ENCODE measurements at regions not wholly inside any gene's neighbourhood (a gene's known extent, or its start where the extent isn't known, plus 50 kb on each side); places are given as distances from the start of the nearest gene placed in this dataset.

- no peak for DNase-seq (ENCODE audit: low read depth)
These were observed 277.6 kb upstream of the PHF14 start for GRCh38 chr7:10696064-10696463.

DNA sequence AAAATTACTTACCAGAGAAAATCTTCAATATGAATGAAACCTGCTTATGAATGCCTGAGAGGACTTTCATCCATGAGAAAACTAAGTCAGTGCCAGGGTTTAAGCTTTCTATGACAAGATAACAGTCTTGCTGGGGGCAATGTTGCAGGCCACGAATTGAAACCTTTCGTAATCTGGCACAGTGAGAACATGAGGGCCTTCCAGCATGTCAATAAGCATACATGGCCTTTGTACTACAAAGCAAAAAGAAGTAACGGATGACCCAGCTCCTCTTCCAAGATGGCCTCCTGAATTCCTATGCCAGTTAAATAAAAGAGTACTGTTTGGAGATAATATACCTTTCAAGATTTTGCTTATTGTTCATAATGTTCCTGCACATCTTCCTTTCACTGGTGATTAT lies 270.6 kb upstream of the PHF14 start:
- no peak for DNase-seq (ENCODE audit: low read depth)

- no peak for DNase-seq (ENCODE audit: low read depth)
These were observed 269.7 kb upstream of the PHF14 start for GRCh38 chr7:10703981-10704380.

DNA sequence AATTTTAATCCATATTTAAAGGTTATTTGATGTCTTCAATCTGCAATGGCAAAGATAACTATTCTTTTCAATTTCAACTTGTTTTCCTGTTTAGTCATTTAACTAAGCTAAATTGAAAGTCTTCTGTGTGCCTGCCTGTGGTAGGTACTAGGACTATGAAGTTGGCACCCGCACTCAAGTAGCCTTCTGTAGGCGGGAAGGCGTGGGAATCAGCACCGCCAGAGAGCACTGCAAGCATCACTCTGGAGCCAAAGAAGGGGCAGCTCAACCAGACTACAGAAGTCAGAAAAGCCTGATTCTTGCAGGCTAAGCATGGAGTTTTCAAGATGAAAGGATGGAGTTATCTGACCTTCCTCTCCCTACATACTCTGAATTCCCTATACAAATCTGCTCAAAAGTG lies 269.0 kb upstream of the PHF14 start:
- no peak for DNase-seq (ENCODE audit: low read depth)

DNA sequence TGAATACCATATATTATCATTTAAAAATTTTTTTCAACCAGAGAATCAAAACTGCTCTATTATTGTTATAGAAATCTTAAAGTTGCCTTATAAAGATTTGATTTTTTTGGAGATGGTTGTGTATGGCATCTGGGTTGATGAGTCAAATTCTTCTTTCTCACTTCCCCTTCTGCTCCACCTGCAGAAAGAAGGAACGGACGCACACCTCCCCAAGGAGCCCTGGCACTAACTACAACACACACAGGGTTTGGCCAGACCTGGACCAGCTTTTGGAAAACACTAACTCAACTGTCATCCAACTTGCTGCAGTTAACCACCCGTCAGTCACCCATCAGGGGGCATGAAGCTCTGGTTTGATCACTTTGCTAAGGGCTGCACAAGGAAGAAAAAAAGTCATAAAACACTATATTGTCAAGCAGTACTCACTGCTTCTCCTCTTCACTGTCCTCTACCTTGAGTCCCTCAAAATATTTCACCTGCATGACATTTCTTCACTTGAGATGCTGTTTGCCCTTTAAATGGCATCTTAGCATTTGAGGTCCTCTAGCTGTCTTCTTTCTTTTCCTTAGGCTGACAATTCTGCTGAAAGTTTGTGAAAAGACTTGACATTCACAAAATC lies 266.7 kb upstream of the PHF14 start:
- no peak for DNase-seq (ENCODE audit: low read depth)

DNA sequence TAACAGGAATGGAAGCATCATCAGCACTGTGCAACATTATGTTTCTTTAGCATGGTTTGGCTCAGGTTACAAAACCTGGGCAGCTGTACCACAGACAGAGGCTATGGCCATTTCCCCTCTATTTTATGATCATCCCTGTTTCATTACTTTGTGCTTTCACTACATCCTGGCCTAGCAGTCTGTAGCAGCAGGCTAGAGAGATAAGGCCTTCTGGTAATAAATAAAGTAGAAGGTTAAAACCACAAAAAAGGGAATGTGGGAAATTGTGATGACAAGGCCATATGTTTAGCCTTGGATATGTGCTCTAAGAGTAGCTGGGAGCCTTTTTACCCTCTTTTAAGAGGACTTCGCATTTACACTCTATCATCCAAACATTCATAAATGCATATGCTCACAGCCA lies 266.2 kb upstream of the PHF14 start:
- no peak for DNase-seq (ENCODE audit: low read depth)

- DNase-seq (ENCODE audit: low read depth) = no peak
These were observed 265.2 kb upstream of the PHF14 start for GRCh38 chr7:10708447-10708846.

GRCh38 chr7:10718768-10719167 lies 254.9 kb upstream of the PHF14 start:
- DNase-seq (ENCODE audit: low read depth) = no peak

- DNase-seq (ENCODE audit: low read depth) = no peak
These were observed 253.6 kb upstream of the PHF14 start for GRCh38 chr7:10720042-10720441.

- DNase-seq (ENCODE audit: low read depth) = no peak
These were observed 252.4 kb upstream of the PHF14 start for GRCh38 chr7:10721289-10721688.

DNA sequence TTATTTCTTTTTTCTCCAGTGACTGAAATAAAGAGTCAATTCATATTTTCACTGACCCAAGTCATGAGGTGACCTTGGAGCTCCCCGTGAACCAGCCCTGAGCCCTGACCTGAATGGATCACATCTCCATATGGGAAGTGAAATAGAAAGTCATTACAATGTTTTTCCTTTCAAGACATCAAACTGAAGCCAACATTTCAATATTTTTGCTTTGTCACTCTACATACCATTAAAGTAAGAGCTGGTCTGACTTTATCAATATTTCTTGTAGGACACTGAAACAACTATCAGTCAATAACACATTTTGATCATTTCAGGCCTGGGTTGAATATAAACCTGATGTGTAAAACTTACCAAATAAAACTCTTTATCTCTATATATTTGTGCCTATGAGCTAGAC lies 249.8 kb upstream of the PHF14 start:
- DNase-seq (ENCODE audit: low read depth) = no peak

DNA sequence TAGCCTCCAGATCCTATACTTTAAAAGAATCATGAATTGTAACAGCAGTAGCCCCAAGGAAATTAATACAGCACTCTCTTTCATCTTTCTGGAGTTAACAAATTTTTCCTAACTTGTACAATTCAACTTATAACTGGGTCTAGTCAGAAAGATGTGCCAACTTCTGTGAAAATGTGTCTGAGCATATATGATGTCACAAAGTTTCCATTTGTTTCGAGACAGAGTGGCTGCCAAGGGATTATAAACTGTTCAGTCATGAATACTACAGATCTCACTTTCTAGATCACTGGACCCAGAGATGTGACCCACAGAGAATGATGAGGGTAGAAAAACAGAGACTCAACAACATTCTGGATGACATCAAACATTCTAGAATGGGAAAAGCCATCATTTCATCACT lies 249.2 kb upstream of the PHF14 start:
- DNase-seq (ENCODE audit: low read depth) = no peak

GRCh38 chr7:10727636-10728035 lies 246.0 kb upstream of the PHF14 start:
- no peak for DNase-seq (ENCODE audit: low read depth)

- no peak for DNase-seq (ENCODE audit: low read depth)
These were observed 242.4 kb upstream of the PHF14 start for GRCh38 chr7:10731253-10731773.

DNA sequence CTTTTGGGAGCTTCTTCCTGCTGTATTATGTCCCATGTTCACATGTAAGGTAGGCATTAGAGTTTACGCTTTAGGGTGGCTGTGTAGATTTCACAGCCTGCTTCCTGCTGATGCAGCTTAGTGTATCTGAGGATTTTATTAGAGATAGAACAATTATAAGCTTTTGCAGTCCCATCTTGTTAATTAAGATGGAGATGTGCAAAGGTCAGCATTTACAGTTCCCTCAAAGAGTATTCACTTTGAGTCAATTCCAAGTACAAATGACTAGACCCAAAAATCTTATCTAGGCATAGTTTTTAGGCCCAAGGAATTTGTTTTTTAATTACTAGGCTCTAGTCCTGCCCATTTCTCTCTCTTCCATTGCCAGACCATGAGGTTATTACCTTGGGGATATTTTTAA lies 239.9 kb upstream of the PHF14 start:
- no peak for DNase-seq (ENCODE audit: low read depth)

- DNase-seq (ENCODE audit: low read depth) = no peak
These were observed 239.1 kb upstream of the PHF14 start for GRCh38 chr7:10734595-10734994.

- DNase-seq (ENCODE audit: low read depth) = no peak
These were observed 234.3 kb upstream of the PHF14 start for GRCh38 chr7:10739401-10739800.

- DNase-seq (ENCODE audit: low read depth) = no peak
These were observed 232.9 kb upstream of the PHF14 start for GRCh38 chr7:10740805-10741204.

- no peak for DNase-seq (ENCODE audit: low read depth)
These were observed 216.7 kb upstream of the PHF14 start for GRCh38 chr7:10756981-10757380.

DNA sequence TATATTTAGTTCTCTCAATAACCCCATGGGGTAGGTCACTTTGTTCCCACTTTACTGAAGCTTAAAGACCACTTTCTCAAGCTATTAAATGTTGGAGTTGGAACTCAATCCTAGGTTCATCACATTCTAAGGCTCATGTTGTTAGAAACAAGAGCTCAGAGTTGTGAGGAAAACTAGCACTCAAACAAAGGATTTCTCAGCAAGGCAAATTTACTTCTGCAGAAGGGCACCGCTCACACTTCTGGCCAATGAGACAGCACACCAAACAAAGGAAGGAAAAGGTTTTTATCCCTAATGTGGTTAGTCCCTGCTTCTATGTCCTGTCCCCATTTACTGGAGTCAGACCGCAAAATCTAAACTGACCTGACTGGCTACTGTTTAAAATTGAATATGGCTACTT lies 214.6 kb upstream of the PHF14 start:
- no peak for DNase-seq (ENCODE audit: low read depth)

DNA sequence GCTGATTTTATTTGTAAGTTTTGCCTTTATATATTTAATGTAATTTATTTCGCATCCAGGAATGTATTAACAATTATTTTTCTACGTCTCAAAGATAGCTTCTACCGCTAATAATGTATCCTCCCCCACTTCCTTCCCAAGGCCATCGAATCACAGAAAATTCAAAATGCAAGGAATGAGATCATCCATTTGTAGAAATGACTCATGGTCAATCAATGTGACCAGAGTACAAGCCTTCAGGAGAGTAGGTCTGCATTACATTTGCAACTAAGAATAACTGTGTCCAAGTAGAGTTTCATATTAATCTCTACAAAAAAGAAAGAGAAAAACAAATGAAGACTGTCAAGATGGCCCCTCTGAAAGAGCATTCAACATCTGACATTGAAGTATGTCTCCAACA lies 205.9 kb upstream of the PHF14 start:
- no peak for DNase-seq (ENCODE audit: low read depth)

- no peak for DNase-seq (ENCODE audit: low read depth)
These were observed 203.5 kb upstream of the PHF14 start for GRCh38 chr7:10770176-10770575.

- no peak for DNase-seq (ENCODE audit: low read depth)
These were observed 200.2 kb upstream of the PHF14 start for GRCh38 chr7:10773430-10773829.

Measured in stimulated activated CD4-positive, alpha-beta T cell treated with anti-CD3 and anti-CD28 coated beads, Interleukin-2, amount 100 ng/mL, for 4 hours (primary cell).